GM21526 (cell line): ENCODE measurements at regions not wholly inside any gene's neighbourhood (a gene's known extent, or its start where the extent isn't known, plus 50 kb on each side); places are given as distances from the start of the nearest gene placed in this dataset.
"Not testable (repeated sequence)": the region's sequence is repeated elsewhere in the genome, so short reads cannot be mapped to it uniquely, and the experiment has no call there.

Experiments used
- ATAC-seq: cut with Tn5 transposase; IDR thresholded peaks from one replicate; pipeline ENCODE4 v1.9.1; 2021; ENCODE audit warnings: moderate library complexity; ENCODE audit not compliant: unreplicated experiment, low FRiP score

DNA sequence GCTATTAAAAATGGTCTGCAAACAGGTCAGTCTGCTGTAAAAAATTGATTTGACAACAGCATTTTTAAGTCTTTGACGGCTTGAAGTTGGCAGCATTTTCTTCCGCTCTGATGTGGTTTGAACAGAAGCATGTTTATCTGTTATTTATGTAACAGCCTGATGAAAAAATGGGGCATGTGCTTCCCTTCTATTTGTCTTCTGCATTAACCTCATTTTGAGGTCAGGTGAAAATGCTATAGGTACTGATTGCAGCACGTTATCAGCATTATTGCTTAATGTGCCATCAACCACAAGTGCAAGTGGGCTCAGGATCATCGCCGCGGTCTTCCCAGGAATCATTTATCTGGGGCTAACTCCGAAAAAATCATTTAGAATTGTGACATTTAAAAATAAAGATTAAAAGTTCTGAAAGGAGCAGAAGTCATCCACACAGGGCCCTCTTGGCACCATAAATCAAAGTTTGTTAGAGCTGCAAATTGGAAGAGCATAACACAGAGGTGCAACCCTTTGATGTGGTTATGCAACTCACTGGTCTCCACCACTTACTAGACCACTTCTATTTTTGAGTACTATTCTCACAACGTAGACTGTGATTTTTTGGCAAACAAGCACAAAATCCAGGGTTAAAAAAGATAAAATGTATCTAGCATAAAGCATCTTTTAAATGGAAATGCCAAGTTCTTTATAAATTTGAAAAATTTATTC lies 307.7 kb downstream of the MDFIC start:
- ATAC-seq = no peak

DNA sequence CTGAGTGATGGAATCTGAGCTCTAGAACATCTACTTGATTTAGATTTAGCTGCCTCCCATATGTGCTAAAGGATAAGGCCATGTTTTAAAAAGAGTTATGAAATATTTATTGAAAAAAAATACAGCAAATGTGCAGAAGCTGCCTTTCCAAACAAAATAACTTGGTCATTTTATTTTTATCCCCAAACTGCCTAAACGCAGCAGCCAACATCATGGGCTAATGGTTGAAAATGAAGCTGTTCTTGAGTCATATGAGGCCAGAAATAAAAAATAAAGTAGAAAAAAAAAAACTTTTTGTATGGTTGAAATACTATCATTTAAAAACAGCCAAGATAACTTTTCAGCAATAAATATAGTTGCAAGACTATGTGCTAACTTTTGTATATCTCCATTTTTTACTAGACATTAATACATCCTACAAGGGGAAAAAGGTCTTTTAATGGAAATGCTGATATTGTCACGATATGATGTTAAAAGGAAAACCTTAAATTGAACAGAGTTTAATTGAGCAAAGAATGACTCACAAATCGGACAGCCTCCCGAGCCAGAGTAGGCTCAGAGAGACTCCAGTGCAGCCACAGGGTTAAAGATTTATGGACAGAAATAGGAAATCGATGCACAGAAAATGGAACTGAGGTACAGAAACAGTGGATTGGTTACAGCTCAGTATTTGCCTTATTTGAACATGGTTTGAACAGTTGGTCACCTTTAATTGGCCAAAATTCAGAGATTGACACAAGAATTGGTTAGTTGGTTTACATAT lies 305.8 kb downstream of the MDFIC start:
- ATAC-seq = no peak

DNA sequence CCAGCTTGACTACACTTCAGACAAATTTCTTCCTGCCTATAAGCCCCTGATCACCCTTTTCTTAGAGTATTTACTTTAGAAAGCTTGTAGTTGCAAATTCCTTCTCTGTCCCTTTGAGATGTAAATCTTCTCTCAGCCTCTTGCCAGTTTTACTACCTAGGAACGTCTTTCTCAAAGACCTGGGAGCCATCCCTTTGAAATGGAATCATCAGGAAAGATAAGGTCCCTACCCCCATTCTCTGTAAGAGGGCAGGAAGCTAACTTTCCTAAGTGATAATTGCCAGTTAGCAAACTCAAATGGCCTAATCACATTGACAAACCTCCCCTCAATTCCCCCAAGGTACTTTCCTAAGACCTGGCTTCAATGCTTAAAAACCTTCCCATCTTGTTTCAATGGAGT lies 304.5 kb downstream of the MDFIC start:
- no peak for ATAC-seq

DNA sequence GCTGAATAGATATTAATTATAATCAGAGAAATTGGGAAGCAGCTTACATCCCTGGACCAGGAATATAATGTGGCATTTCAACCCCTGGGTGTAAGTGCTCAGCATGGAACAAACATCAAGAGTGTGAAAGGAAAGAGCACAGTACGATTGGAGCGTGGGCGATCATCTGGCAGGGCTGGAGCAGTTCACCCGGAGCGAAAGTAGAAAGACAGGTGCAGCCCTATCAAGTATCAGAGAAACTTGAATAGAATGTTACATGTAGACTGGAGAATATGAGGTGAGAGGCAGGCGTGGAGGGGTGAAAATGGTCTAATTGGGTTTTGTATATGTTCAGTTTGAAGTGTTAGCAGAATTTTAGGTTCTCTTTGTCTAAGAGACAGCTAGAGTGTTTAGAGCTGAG lies 303.0 kb downstream of the MDFIC start:
- ATAC-seq = no peak

DNA sequence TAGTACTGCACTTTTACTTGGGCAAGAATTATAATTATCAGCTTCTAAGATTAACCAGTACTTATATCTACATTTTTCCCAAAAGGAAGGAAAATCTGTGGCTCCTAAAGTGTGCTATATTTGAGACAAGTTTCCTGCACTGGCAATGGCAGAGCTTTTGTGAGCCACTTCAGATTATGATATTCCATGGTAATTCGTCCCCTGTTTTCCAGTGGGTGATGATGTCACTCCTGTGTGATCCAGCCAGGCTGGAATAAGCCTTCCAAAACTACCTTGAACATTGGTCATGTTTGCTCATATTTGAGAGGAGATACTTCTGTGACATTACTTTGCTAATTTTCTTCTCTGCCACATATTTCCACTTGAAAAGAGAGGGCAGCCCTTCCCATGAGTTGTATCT lies 302.1 kb downstream of the MDFIC start:
- no peak for ATAC-seq

DNA sequence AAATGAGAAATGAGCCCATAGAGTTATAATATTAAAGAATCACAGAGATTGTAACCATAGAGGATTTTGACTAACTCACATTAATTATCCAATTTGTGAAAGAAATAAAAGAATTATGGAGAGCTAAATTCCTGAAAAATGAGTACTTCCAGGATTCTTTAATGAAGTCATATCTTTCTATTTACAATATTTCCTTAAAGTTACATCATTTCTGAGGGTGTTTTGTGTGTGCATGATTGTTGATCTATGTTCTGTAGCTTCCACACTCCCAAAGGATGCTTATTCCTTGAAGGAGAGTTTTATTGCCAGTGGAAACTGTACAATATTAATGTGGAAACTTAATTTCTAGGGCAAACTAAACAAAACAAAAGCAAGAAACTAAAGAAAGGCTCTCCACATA lies 299.6 kb downstream of the MDFIC start:
- ATAC-seq = no peak

DNA sequence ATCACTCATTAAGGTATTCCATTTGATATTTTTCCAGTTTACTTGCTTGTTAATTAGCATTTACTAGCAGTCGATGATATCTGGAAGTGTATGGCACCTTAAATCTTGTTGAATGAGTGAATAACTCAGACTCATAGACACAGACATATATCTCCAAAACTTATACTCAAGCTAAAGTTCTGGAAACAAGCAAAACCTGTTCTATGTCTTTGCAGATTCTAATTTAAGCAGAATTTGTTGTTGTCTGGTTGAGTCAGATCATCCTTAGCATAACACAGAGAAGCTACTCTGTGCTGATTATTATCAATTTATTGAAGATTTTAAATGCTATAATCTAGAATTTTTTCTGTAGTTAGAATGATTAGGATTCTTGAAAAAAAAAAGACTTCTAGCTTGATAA lies 296.2 kb downstream of the MDFIC start:
- no peak for ATAC-seq

DNA sequence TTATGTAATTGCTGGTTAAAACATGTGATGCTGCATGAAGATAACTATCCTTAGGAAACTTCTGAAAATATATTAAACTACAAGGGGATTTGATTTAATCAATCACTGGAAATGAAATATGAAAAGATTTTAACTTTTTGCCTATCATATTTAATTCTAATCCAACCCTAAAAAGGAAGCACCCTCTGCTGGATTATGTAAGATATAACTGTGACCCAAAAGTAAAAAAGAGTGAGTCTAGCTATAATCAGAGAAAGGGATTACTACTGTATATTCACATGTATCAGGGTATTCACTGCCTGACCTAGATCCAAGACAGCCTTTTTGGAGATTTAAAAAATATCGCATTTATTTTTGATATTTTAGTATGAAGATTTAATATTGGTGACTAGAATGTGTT lies 295.5 kb downstream of the MDFIC start:
- no peak for ATAC-seq

DNA sequence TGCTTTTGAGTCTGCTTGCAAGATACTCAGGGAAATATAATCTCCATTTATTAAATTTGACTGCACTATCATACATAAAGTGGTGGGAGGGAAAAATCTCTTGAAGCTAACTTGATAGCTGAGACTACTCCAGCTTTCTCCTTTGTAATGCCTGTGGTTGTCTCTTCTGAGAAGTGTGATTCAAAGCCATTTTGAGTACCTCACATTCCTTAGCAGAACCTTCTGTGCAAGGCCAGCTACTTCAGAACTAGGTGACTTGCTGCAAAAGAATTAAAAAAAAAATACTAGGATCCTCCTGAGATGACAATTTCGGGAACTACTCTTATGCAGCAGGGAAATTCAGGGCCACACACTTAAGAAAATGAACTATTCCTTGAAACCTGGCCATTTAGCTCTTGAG lies 294.8 kb downstream of the MDFIC start:
- no peak for ATAC-seq

DNA sequence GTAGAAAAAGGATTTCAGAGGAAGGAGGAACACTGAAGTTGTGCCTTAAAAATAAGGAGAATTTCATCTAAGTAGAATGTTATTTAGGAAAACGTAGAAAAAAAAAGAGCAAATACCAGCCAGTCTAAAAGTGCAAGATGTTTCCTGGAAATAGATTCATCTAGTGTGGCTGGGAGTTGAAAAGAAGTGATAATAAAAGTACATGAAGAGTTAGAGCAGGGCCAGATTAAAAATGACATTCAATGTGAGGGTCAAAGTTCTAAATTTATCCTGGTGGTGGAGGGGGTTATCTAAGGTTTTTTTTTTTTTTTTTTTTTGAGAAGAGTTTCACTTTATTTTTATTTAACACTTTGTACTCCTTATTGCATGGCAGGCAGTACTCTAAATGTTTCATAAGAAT lies 289.3 kb downstream of the MDFIC start:
- no peak for ATAC-seq

DNA sequence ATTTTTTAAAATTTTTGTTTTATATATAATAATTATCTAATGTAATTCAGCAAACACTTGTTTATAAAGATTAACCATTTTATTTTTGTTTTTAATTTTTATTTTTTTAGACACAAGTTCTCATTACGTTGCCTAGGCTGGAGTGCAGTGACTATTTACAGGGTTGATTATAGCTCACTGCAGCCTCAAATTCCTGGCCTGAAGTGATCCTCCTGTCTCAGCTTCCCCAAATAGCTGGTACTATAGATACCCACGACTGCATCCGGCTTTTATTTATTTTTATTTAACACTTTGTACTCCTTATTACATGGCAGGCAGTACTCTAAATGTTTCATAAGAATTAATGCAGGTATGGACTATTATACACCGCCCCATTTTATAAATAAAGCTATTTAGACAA lies 288.7 kb downstream of the MDFIC start:
- ATAC-seq = no peak

DNA sequence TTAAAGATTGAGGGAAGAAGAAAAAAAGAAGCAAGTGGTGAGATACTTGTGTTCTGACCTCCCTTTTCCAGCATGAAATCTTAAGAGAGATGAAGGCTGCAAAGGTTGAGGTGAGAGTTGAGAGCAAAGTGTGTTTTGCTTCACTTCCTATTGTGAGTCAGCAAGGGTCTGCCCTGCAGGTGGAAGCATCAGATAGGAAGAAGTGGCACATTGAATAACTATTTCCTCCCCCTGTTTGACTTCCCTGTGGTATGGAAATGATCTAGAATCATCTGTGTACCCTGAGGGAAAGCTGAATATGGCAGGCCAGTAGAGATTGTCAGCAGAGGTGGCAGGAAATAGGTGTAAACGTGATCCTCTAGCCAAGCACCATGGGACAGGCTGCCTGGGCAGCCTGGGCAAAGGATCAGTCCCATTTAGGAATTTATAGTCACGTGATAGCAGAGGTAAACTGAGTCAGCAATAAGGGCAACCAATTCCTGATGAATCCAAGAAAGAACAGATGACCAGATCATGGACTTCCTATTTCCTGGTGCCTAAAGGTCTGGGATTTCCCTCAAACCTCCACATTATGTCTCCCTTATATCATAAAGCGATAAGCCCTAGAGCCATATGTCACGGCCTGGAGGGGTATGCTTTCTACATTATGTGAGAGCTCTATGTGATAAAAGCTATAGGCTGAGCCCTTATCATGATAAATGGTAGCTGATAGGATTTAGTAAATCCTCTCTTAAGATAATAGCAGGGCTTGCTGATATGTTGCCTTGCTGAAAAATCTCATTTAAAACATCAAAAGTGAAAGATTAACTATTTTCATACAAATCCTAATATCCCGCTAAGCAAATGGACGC lies 287.0 kb downstream of the MDFIC start:
- no peak for ATAC-seq

DNA sequence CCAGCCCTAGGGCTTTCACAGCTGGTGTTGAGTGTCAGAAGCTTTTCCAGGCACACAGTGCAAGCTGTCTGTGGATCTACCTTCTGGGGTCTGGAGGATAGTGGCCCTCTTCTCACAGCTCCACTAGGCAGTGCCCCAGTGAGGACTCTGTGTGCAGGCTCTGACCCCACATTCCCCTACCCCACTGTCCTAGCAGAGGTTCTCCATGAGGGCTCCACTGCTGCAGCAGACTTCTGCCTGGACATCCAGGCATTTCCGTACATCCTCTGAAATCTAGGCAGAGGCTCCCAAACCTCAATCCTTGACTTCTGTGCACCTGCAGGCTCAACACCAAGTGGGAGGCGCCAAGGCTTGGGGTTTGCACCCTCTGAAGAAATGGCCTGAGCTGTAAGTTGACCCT lies 284.5 kb downstream of the MDFIC start:
- ATAC-seq = not testable (repeated sequence)

DNA sequence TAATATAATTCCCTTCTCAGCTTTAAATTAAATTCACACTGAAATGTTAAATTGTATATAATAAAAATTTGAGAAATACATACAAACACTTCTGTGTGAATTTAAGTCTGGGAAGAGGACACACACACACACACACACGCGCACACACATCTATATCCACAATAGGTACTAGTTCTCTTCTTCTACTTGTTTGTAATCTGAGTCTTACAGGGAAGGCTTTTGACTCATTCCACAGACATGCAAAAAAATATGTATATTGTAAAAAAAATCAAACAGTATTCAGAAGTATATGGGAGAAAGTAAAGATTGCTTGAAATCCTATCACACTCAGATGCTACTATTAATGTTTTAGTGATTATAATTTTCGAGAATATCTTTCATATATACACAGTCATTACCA lies 276.2 kb downstream of the MDFIC start:
- ATAC-seq = no peak

DNA sequence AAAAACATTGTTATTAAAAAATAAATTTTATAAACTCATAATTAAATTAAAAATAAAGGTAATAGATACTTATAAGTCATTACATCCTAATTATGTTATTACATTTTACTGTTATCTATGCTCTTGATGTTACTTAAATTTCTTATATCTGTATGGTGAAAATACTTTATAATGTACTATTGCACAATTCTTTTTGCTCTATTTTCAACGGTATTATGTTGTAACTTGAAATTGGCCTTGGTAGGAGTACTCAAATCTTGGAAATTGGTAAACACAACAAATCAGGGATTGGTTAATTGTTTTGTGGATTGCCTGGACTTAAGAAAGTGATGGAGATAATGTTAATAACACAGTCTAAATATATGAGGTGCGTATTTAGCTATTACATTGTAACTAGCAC lies 273.3 kb downstream of the MDFIC start:
- ATAC-seq = no peak

DNA sequence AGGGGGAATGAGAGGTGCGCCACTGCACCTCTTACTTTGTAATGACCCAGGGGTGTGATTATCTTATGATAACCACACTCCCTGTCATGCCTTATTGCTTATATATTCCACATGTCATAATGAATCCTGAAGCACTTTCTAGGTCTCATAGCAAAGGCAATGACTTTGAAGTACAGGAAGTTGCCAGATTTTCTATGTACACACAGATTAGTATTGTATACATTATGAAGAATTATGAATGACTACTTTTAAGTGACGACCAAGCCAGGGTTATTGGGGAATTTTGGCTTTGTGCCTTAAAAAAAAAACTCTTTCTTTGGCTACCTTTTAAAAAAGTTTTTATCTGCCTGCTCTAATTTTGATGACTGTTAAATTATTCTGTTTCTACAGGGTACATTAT lies 269.6 kb downstream of the MDFIC start:
- ATAC-seq = no peak

DNA sequence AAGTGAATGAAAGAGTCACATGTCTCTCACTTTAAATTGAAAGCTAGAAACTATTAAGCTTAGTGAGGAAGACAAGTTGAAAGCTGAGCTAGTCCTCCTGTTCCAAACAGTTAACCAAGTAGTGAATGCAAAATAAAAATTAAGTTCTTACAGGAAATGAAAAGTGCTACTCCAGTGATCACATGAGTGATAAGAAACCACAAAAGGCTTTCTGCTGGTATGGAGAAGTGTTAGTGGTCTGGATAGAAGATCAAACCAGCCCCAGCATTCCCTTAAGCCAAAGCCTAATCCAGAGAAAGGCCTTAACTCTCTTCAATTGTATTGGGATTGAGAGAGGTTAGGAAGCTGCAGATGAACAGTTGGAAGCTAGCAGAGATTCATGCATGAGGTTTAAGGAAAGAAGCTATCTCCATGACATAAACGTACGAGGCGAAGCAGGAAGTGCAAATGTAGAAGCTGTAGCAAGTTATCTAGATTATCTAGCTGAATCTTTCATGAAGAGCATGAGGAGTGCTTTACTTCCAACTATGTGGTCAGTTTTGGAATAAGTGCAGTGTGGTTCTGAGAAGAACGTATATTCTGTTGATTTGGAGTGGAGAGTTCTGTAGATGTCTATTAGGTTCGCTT lies 261.6 kb downstream of the MDFIC start:
- ATAC-seq = no peak

DNA sequence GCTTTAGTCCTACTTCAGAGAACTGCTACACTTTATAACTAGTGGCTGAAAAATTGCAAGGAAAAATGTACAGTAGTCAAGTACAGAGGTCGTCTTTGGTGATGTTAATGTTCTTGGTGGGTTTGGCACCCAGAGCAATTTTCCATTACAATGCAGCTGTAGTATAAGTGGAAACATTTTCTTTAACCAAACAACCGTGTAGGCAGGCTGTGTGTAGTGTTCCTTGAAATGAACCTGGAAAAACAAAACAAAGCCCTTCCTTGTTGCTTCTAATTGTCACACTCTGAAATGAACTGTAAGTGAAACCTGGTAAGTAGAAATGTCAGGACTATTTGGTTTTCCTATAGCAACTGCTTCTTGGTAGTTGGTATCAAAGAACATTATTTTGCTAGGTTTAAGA lies 256.9 kb downstream of the MDFIC start:
- no peak for ATAC-seq

DNA sequence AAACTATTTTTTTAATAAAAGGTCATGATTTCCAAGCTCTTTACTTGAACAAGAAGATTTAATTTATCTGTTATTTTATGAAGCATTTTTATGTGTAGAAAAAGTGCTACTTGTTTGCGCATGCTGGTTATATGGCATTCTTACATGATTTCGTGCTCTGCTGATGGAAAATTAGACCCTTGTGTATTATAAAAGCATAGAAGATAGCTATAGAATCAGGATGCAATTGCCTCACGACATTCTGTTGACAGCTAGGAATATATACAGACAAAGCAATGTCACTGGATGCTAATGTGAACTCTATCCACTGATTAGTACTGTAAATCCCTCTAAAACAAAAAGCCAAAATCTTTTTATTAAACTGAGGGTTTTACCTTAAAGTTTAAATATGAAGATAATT lies 255.9 kb downstream of the MDFIC start:
- no peak for ATAC-seq

DNA sequence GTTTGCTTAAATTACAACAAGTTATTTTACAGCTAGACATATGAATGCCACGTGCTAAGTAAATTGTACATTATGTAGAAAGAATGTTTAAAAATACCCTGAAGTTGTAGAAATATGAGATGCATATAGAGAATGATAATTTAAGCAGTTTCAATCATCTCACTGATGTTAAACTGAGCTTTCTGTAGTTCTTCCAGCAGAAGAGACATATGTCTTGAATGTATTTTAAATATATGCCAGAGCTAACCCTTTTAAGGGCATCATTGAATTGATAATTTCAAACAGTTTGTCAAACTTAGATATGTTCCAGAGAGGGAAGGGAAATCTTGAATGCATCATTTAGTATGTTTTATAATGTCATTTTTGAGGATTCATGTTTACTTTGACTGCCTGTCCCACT lies 255.2 kb downstream of the MDFIC start:
- ATAC-seq = no peak

DNA sequence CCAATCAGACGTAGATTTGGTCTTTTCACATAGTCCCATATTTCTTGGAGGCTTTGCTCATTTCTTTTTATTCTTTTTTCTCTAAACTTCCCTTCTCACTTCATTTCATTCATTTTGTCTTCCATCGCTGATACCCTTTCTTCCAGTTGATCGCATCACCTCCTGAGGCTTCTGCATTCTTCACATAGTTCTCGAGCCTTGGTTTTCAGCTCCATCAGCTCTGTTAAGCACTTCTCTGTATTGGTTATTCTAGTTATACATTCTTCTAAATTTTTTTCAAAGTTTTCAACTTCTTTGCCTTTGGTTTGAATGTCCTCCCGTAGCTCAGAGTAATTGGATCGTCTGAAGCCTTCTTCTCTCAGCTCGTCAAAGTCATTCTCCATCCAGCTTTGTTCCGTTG lies 250.5 kb downstream of the MDFIC start:
- not testable (repeated sequence) for ATAC-seq
